HepG2 (cell line): ENCODE measurements at regions not wholly inside any gene's neighbourhood (a gene's known extent, or its start where the extent isn't known, plus 50 kb on each side); places are given as distances from the start of the nearest gene placed in this dataset.

ENCODE experiments used
- ATAC-seq: fragments of 200-7000 bp; cut with Tn5 transposase; 3 replicates; pipeline ENCODE4 v1.9.1; 2020; ENCODE audit warnings: mild to moderate bottlenecking, moderate library complexity
- BruUV-seq: library from RNA; stranded (reverse); fragments of 400-500 nt; replicated peaks from 2 replicates; lab custom pipeline; 2021; lab: Mats Ljungman, UMichigan
- CTCF ChIA-PET: fragments of 300-600 bp; formaldehyde crosslinking; extraction: SDS; loops from one replicate; lab custom pipeline; 2021; ENCODE audit warnings: low total read pairs, inconsistent platforms, low intra/inter-chr PET ratio; lab: Yijun Ruan, JAX
- POLR2A ChIA-PET: fragments of 350-600 bp; sonication (Branson Sonifier 250); formaldehyde crosslinking; loops from one replicate; lab custom pipeline; 2020; ENCODE audit warnings: antibody characterized with exemption, inconsistent platforms; lab: Yijun Ruan, JAX
- DNase-seq: peaks from one replicate; pipeline ENCODE4 v3.0.0-alpha.2; 2015; ENCODE audit warnings: low spot score
- FAIRE-seq: peaks from 3 replicates; lab custom pipeline; 2011; peaks lifted over from hg19 to GRCh38; lab: Jason Lieb, UNC
- H2AFZ ChIP-seq: one replicate; pipeline ENCODE4 v1.6.1; 2011; ENCODE audit warnings: low read length, inconsistent platforms
- H3K27ac ChIP-seq: fragments of 300-600 bp; 3 replicates; pipeline ENCODE4 v1.8.0; 2011; ENCODE audit warnings: mixed run types, mild to moderate bottlenecking, mixed read lengths, low read length, inconsistent platforms; ENCODE audit not compliant: insufficient read depth; ENCODE audit errors: extremely low read length
- H3K27me3 ChIP-seq, 2 experiments: fragments of 200-600 bp in 1 of 2; 2 replicates in 1 of 2; 3 replicates in 1 of 2; pipeline versions ENCODE4 v1.6.0 to v1.8.0; 2011; ENCODE audit warnings: low read length in 2 of 2, mild to moderate bottlenecking in 2 of 2, moderate library complexity in 2 of 2, inconsistent platforms in 1 of 2; ENCODE audit not compliant: insufficient read depth in 2 of 2, control insufficient read depth in 1 of 2
- H3K36me3 ChIP-seq, 2 experiments: fragments of 200-600 bp in 1 of 2; replicated peaks in 1 of 2; 2 replicates in 1 of 2; 3 replicates in 1 of 2; pipeline versions ENCODE4 v1.5.1 to v1.8.0; 2011; ENCODE audit warnings: low read length in 2 of 2, inconsistent platforms in 1 of 2; ENCODE audit not compliant: insufficient read depth in 2 of 2, control insufficient read depth in 1 of 2
- H3K4me1 ChIP-seq: 2 replicates; pipeline ENCODE4 v1.5.1; 2012; ENCODE audit warnings: low read length, inconsistent platforms; ENCODE audit not compliant: insufficient read depth
- H3K4me2 ChIP-seq: 2 replicates; pipeline ENCODE4 v1.6.0; 2011; ENCODE audit warnings: low read depth, low read length, inconsistent platforms
- H3K4me3 ChIP-seq, 3 experiments: fragments of 200-600 bp in 1 of 3; sonication (generic), shearing (Covaris generic) in 1 of 3; replicated peaks in 1 of 3; 2 replicates each; pipeline ENCODE4 v1.5.1; 2011 to 2016; ENCODE audit warnings: low read length in 3 of 3, inconsistent platforms in 2 of 3, low read depth in 2 of 3, mild to moderate bottlenecking in 2 of 3, control low read depth in 1 of 3, mixed read lengths in 1 of 3; ENCODE audit not compliant: insufficient read depth in 1 of 3
- H3K79me2 ChIP-seq: one replicate; pipeline ENCODE4 v1.6.1; 2011; ENCODE audit warnings: low read length, inconsistent platforms; ENCODE audit not compliant: insufficient read depth
- H3K9ac ChIP-seq: 2 replicates; pipeline ENCODE4 v1.6.0; 2011; ENCODE audit warnings: mild to moderate bottlenecking, low read depth, low read length, inconsistent platforms; ENCODE audit not compliant: insufficient read depth
- H3K9me3 ChIP-seq: 2 replicates; pipeline ENCODE4 v1.5.1; 2012; ENCODE audit warnings: mild to moderate bottlenecking, low read length
- H4K20me1 ChIP-seq: 2 replicates; pipeline ENCODE4 v1.6.0; 2011; ENCODE audit warnings: inconsistent platforms, mild to moderate bottlenecking, low read length, moderate library complexity; ENCODE audit not compliant: insufficient read depth
- ARNT ChIP-seq: fragments of 450-650 bp; IDR thresholded peaks from 2 replicates; pipeline ENCODE4 v1.6.1; 2017
- CCAR2 ChIP-seq: fragments of 200-400 bp; formaldehyde crosslinking; optimal IDR thresholded peaks from 2 replicates; pipeline ENCODE3; 2018; ENCODE audit warnings: low read depth, mild to moderate bottlenecking, low read length, moderate library complexity
- ZNF605 ChIP-seq: sonication (generic); formaldehyde crosslinking; IDR thresholded peaks from 2 replicates; pipeline ENCODE4 v1.8.0; 2022; ENCODE audit warnings: mild to moderate bottlenecking, missing genetic modification reagents
- WGBS: methylation state at CpG from one replicate; pipeline ENCODE4 v1.1.6; 2017; ENCODE audit warnings: low lambda C conversion rate; 5-methylcytosine and 5-hydroxymethylcytosine counted together
- in situ Hi-C: cut with HindIII; loops from 2 replicates; pipeline ENCODE4 v1.10.0; 2017; ENCODE audit warnings: low pct_unique_long_range_greater_than_20kb; ENCODE audit not compliant: extremely low pct_ligation_motif_present
- intact Hi-C: fragments of 100-400 bp; cut with micrococcal nuclease; formaldehyde crosslinking; loops from one replicate; pipeline ENCODE4 v1.10.0; 2022; ENCODE audit not compliant: unreplicated experiment
- TF ChIP-seq, protein P1 (sequence below): sonication (generic); formaldehyde crosslinking; IDR thresholded peaks from 2 replicates; pipeline ENCODE4 v1.5.0; 2020; ENCODE audit warnings: mild to moderate bottlenecking, missing genetic modification reagents, moderate library complexity

DNA sequence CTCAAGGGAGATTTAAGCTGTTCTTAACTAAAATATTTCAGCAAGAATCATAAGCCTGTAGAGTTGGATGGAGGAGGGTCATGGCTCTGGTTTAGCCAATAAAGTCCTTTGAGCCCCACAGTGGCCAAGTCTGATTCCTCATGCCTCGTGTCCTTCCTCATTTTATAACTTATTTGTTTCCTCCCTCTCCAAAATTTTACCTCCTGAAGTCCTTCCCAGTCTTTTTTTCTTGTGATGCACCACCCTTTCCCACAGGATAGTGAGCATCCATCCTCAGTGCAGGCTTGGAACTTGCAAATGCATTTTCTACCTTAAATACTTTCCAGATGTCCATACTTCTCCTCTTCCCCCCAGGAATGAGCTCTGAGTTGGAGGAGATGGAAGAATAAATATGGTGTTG, 162.7 kb upstream of the AGTR1 start:
- H3K79me2 ChIP-seq = no peaks in the 10 kb centered on the region
- no peak for TF ChIP-seq CCAR2
- TF ChIP-seq ARNT = no peak
- TF ChIP-seq, protein P1, sequence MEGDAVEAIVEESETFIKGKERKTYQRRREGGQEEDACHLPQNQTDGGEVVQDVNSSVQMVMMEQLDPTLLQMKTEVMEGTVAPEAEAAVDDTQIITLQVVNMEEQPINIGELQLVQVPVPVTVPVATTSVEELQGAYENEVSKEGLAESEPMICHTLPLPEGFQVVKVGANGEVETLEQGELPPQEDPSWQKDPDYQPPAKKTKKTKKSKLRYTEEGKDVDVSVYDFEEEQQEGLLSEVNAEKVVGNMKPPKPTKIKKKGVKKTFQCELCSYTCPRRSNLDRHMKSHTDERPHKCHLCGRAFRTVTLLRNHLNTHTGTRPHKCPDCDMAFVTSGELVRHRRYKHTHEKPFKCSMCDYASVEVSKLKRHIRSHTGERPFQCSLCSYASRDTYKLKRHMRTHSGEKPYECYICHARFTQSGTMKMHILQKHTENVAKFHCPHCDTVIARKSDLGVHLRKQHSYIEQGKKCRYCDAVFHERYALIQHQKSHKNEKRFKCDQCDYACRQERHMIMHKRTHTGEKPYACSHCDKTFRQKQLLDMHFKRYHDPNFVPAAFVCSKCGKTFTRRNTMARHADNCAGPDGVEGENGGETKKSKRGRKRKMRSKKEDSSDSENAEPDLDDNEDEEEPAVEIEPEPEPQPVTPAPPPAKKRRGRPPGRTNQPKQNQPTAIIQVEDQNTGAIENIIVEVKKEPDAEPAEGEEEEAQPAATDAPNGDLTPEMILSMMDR (CRISPR knock-in tag) = no peak
- peak overlapping the region; percentile 59 for H3K27ac ChIP-seq
- WGBS = 100% methylated on average over 1 of the region's 1 CpG
- H3K9me3 ChIP-seq = no peaks in the 10 kb centered on the region
- CTCF ChIA-PET = no interaction called here
- peak overlapping the region; percentile 36 for H3K4me2 ChIP-seq
- ATAC-seq (peak; percentile 49), DNase-seq (no peak), FAIRE-seq (no peak)
- H3K36me3 ChIP-seq = no peaks in the 10 kb centered on the region
- intact Hi-C loops = no loop called here
- no peak overlapping the region for H3K9ac ChIP-seq
- H3K4me3 ChIP-seq = no peak overlapping the region; a peak in 1 of 6 replicates
- POLR2A ChIA-PET = interaction anchor here (1.2 to 4.2 kb wide), 2 partner anchors 66 to 83 kb away, joined by 3 to 72 read pairs; no protein-coding TSS in a partner anchor
- peaks cover 24% of the 10 kb centered on the region for H3K4me1 ChIP-seq
- H2AFZ ChIP-seq = peak overlapping the region; percentile 74
- H4K20me1 ChIP-seq = no peaks in the 10 kb centered on the region
- in situ Hi-C loops = no loop called here
- BruUV-seq = no TSS peak
- H3K27me3 ChIP-seq = no peaks in the 10 kb centered on the region

DNA sequence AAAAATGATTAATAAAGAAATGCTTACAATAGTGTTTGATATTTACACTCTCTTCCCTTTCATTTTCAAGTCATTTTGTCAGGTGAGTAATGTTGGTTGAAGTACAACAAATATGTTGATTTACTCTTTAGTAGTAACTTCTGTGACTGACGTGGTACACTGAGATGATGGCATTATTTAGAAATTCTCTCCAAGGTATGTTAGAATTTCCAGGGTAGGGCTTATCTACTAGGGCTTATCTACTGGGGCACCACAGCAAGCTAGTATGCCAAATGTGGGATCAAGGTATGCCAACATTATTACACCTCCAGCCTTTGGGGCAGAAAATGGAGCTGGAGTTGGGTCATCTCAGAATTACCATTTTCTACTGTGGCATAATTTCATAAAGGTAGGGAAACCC, 157.4 kb upstream of the AGTR1 start:
- no peak for DNase-seq
- H3K4me1 ChIP-seq = peaks cover under 1% of the 10 kb centered on the region
- H3K9ac ChIP-seq = no peak overlapping the region
- TF ChIP-seq ZNF605 (CRISPR knock-in tag) = no peak
- H2AFZ ChIP-seq = no peak overlapping the region
- H3K4me3 ChIP-seq = no peak overlapping the region
- no TSS peak for BruUV-seq
- ATAC-seq = no peak
- no peaks in the 10 kb centered on the region for H4K20me1 ChIP-seq
- in situ Hi-C loops = no loop called here
- CTCF ChIA-PET = no interaction called here
- intact Hi-C loops = no loop called here
- WGBS = 75% methylated on average over 1 of the region's 1 CpG
- H3K4me2 ChIP-seq = no peak overlapping the region
- no peaks in the 10 kb centered on the region for H3K36me3 ChIP-seq
- no peaks in the 10 kb centered on the region for H3K27me3 ChIP-seq
- no peaks in the 10 kb centered on the region for H3K9me3 ChIP-seq
- POLR2A ChIA-PET = no interaction called here
- no peak for FAIRE-seq
- no peaks in the 10 kb centered on the region for H3K79me2 ChIP-seq
- H3K27ac ChIP-seq = no peak overlapping the region
